CD4-positive, alpha-beta T cell treated with Interleukin-12 subunit alpha and Interleukin-12 subunit beta, for 1 hour (primary cell): ENCODE measurements at regions not wholly inside any gene's neighbourhood (a gene's known extent, or its start where the extent isn't known, plus 50 kb on each side); places are given as distances from the start of the nearest gene placed in this dataset.
"Not testable (repeated sequence)": the region's sequence is repeated elsewhere in the genome, so short reads cannot be mapped to it uniquely, and the experiment has no call there.

Experiments
- DNase-seq: peaks from one replicate; pipeline ENCODE4 v3.0.0-alpha.2; 2020

- no peak for DNase-seq
Observed at GRCh38 chr2:106004851-106005250, 189.2 kb downstream of the UXS1 start.

- no peak for DNase-seq
Observed at GRCh38 chr2:105999211-105999989, 194.7 kb downstream of the UXS1 start.

- no peak for DNase-seq
Observed at GRCh38 chr2:105997711-105998110, 196.4 kb downstream of the UXS1 start.

- no peak for DNase-seq
Observed at GRCh38 chr2:105990624-105991023, 203.5 kb downstream of the UXS1 start.

- DNase-seq: not testable (repeated sequence)
Observed at GRCh38 chr2:105989803-105990202, 204.3 kb downstream of the UXS1 start.

- DNase-seq: no peak
Observed at GRCh38 chr2:105989070-105989469, 205.0 kb downstream of the UXS1 start.

- no peak for DNase-seq
Observed at GRCh38 chr2:105977807-105978206, 216.3 kb downstream of the UXS1 start.

GRCh38 chr2:105977212-105977611 is 216.9 kb downstream of the UXS1 start:
- no peak for DNase-seq

- DNase-seq: no peak
Observed at GRCh38 chr2:105974812-105975211, 219.3 kb downstream of the UXS1 start.

- DNase-seq: no peak
Observed at GRCh38 chr2:105972927-105973326, 221.2 kb downstream of the UXS1 start.

GRCh38 chr2:105972246-105972645 is 221.9 kb downstream of the UXS1 start:
- DNase-seq: no peak

- DNase-seq: no peak
Observed at GRCh38 chr2:105969552-105969951, 224.5 kb downstream of the UXS1 start.

GRCh38 chr2:105962221-105962620 is 217.5 kb downstream of the NCK2 start:
- no peak for DNase-seq

- DNase-seq: no peak
Observed at GRCh38 chr2:105961599-105962146, 217.0 kb downstream of the NCK2 start.

GRCh38 chr2:105959357-105959756 is 214.6 kb downstream of the NCK2 start:
- DNase-seq: no peak

- DNase-seq: no peak
Observed at GRCh38 chr2:105954891-105955290, 210.2 kb downstream of the NCK2 start.

GRCh38 chr2:105953942-105954341 is 209.2 kb downstream of the NCK2 start:
- no peak for DNase-seq

GRCh38 chr2:105952131-105952530 is 207.4 kb downstream of the NCK2 start:
- DNase-seq: no peak

- DNase-seq: no peak
Observed at GRCh38 chr2:105951384-105951694, 206.6 kb downstream of the NCK2 start.

GRCh38 chr2:105950521-105951383 is 206.0 kb downstream of the NCK2 start:
- DNase-seq: no peak

GRCh38 chr2:105943977-105944376 is 199.3 kb downstream of the NCK2 start:
- no peak for DNase-seq
